ENCODE measurements at regions not wholly inside any gene's neighbourhood (a gene's known extent, or its start where the extent isn't known, plus 50 kb on each side); places are given as distances from the start of the nearest gene placed in this dataset.

- no peak for DNase-seq (ENCODE audit: low read depth)
- no peak overlapping the region for H3K4me3 ChIP-seq (replicated peaks; ENCODE audit: low read depth, low read length)
- no peak for TF ChIP-seq CTCF (IDR thresholded peaks at IDR 0.05; ENCODE audit: low read length, missing control alignments)
Measured at GRCh38 chr13:90120026-90120425, 1227.5 kb upstream of the MIR17HG start.

- DNase-seq (ENCODE audit: low read depth), result no peak
- H3K4me3 ChIP-seq (replicated peaks; ENCODE audit: low read depth, low read length), result no peak overlapping the region
- TF ChIP-seq CTCF (IDR thresholded peaks at IDR 0.05; ENCODE audit: low read length, missing control alignments), result no peak
Measured at GRCh38 chr13:90121784-90122183, 1225.7 kb upstream of the MIR17HG start.

GRCh38 chr13:90122531-90122930 lies 1225.0 kb upstream of the MIR17HG start:
- no peak for TF ChIP-seq CTCF (IDR thresholded peaks at IDR 0.05; ENCODE audit: low read length, missing control alignments)
- H3K4me3 ChIP-seq (replicated peaks; ENCODE audit: low read depth, low read length), result no peak overlapping the region
- no peak for DNase-seq (ENCODE audit: low read depth)

- H3K4me3 ChIP-seq (replicated peaks; ENCODE audit: low read depth, low read length), result no peak overlapping the region
- TF ChIP-seq CTCF (IDR thresholded peaks at IDR 0.05; ENCODE audit: low read length, missing control alignments), result no peak
- no peak for DNase-seq (ENCODE audit: low read depth)
Measured at GRCh38 chr13:90135558-90135957, 1211.9 kb upstream of the MIR17HG start.

- H3K4me3 ChIP-seq (replicated peaks; ENCODE audit: low read depth, low read length), result no peak overlapping the region
- TF ChIP-seq CTCF (IDR thresholded peaks at IDR 0.05; ENCODE audit: low read length, missing control alignments), result no peak
- DNase-seq (ENCODE audit: low read depth), result no peak
Measured at GRCh38 chr13:90142251-90142650, 1205.2 kb upstream of the MIR17HG start.

- no peak overlapping the region for H3K4me3 ChIP-seq (replicated peaks; ENCODE audit: low read depth, low read length)
- TF ChIP-seq CTCF (IDR thresholded peaks at IDR 0.05; ENCODE audit: low read length, missing control alignments), result no peak
- DNase-seq (ENCODE audit: low read depth), result no peak
Measured at GRCh38 chr13:90154311-90154960, 1193.1 kb upstream of the MIR17HG start.

GRCh38 chr13:90156390-90156789 lies 1191.1 kb upstream of the MIR17HG start:
- no peak for DNase-seq (ENCODE audit: low read depth)
- TF ChIP-seq CTCF (IDR thresholded peaks at IDR 0.05; ENCODE audit: low read length, missing control alignments), result no peak
- H3K4me3 ChIP-seq (replicated peaks; ENCODE audit: low read depth, low read length), result no peak overlapping the region
